Right atrium auricular region (tissue), 2 donors: ENCODE measurements at regions not wholly inside any gene's neighbourhood (a gene's known extent, or its start where the extent isn't known, plus 50 kb on each side); places are given as distances from the start of the nearest gene placed in this dataset.

Experiments used
- DNase-seq: peaks from one replicate; pipeline ENCODE4 v3.0.0-alpha.2; 2019; ENCODE audit warnings: low spot score
- H3K27ac ChIP-seq, 2 donors: fragments of 200-600 bp; sonication (generic); 1 replicate in 1 of 2; 2 replicates in 1 of 2; pipeline ENCODE4 v1.5.1; 2016 to 2019
- H3K27me3 ChIP-seq, 2 donors: fragments of 200-600 bp; sonication (generic); one replicate each; pipeline versions ENCODE4 v1.5.1 to v1.6.0; 2017 to 2019
- H3K36me3 ChIP-seq: fragments of 200-600 bp; sonication (generic); one replicate; pipeline ENCODE4 v1.5.1; 2016
- H3K4me1 ChIP-seq, 2 donors: fragments of 200-600 bp; sonication (generic); one replicate each; pipeline versions ENCODE4 v1.5.1 to v1.6.0; 2017 to 2019
- H3K4me3 ChIP-seq, 2 donors: fragments of 200-600 bp; sonication (generic); 1 replicate in 1 of 2; 2 replicates in 1 of 2; pipeline ENCODE4 v1.5.1; 2017 to 2019; ENCODE audit warnings: mild to moderate bottlenecking in 1 of 2, moderate library complexity in 1 of 2
- H3K9me3 ChIP-seq, 2 donors: fragments of 200-600 bp; sonication (generic); one replicate each; pipeline ENCODE4 v1.5.1; 2019
- CTCF ChIP-seq, 2 donors: fragments of 200-600 bp; sonication (generic); IDR thresholded peaks; one replicate each; pipeline ENCODE4 v1.5.1; 2019; ENCODE audit warnings: antibody characterized with exemption in 2 of 2

- peaks cover 0 to 8% of the 10 kb centered on the region in 2 donors for H3K27me3 ChIP-seq
- peaks cover 0 to 6% of the 10 kb centered on the region in 2 donors for H3K9me3 ChIP-seq
- TF ChIP-seq CTCF (IDR thresholded peaks at IDR 0.05) = no peak
- DNase-seq = no peak
- H3K36me3 ChIP-seq = no peaks in the 10 kb centered on the region
- H3K27ac ChIP-seq = no peak overlapping the region
- no peak overlapping the region for H3K4me3 ChIP-seq
- no peaks in the 10 kb centered on the region for H3K4me1 ChIP-seq
Measured at GRCh38 chrX:42619068-42619467, 158.9 kb downstream of the PPP1R2C start.

GRCh38 chrX:42616981-42617380 is 161.0 kb downstream of the PPP1R2C start:
- Histone ChIP-seq H3K9me3 (peaks cover 0 to 6% of the 10 kb centered on the region in 2 donors), H3K36me3 (no peaks in the 10 kb centered on the region), H3K27ac (no peak overlapping the region), H3K4me1 (no peaks in the 10 kb centered on the region), H3K4me3 (no peak overlapping the region), H3K27me3 (peaks cover 0 to 8% of the 10 kb centered on the region in 2 donors)
- no peak for DNase-seq
- no peak for TF ChIP-seq CTCF (IDR thresholded peaks at IDR 0.05)

GRCh38 chrX:42615161-42615563 is 162.8 kb downstream of the PPP1R2C start:
- H3K4me3 ChIP-seq = no peak overlapping the region
- no peak for TF ChIP-seq CTCF (IDR thresholded peaks at IDR 0.05)
- H3K27me3 ChIP-seq = peaks cover 0 to 8% of the 10 kb centered on the region in 2 donors
- H3K27ac ChIP-seq = no peak overlapping the region
- no peak for DNase-seq
- H3K4me1 ChIP-seq = no peaks in the 10 kb centered on the region
- H3K9me3 ChIP-seq = peaks cover 0 to 6% of the 10 kb centered on the region in 2 donors
- H3K36me3 ChIP-seq = no peaks in the 10 kb centered on the region

- Histone ChIP-seq H3K4me1 (no peaks in the 10 kb centered on the region), H3K9me3 (no peaks in the 10 kb centered on the region), H3K27ac (no peak overlapping the region), H3K27me3 (no peaks in the 10 kb centered on the region), H3K36me3 (no peaks in the 10 kb centered on the region), H3K4me3 (no peak overlapping the region)
- DNase-seq = no peak
- no peak for TF ChIP-seq CTCF (IDR thresholded peaks at IDR 0.05)
Measured at GRCh38 chrX:42606591-42606990, 171.4 kb downstream of the PPP1R2C start.

- H3K9me3 ChIP-seq = no peaks in the 10 kb centered on the region
- H3K4me3 ChIP-seq = no peak overlapping the region
- no peaks in the 10 kb centered on the region for H3K27me3 ChIP-seq
- TF ChIP-seq CTCF (IDR thresholded peaks at IDR 0.05) = no peak
- no peak for DNase-seq
- H3K36me3 ChIP-seq = no peaks in the 10 kb centered on the region
- H3K4me1 ChIP-seq = no peaks in the 10 kb centered on the region
- no peak overlapping the region for H3K27ac ChIP-seq
Measured at GRCh38 chrX:42604302-42604701, 173.7 kb downstream of the PPP1R2C start.

GRCh38 chrX:42603016-42603415 is 174.9 kb downstream of the PPP1R2C start:
- TF ChIP-seq CTCF (IDR thresholded peaks at IDR 0.05) = no peak

More at GRCh38 chrX:42603016-42603415, 174.9 kb downstream of the PPP1R2C start:
- Histone ChIP-seq H3K4me3 (no peak overlapping the region), H3K4me1 (no peaks in the 10 kb centered on the region), H3K36me3 (no peaks in the 10 kb centered on the region), H3K9me3 (no peaks in the 10 kb centered on the region), H3K27ac (no peak overlapping the region), H3K27me3 (no peaks in the 10 kb centered on the region)
- DNase-seq = no peak
